DOHH2 (cell line): ENCODE measurements at regions not wholly inside any gene's neighbourhood (a gene's known extent, or its start where the extent isn't known, plus 50 kb on each side); places are given as distances from the start of the nearest gene placed in this dataset.

Experiments
- H3F3A ChIP-seq: fragments of 200-600 bp; sonication (generic), shearing (Covaris generic); 2 replicates; pipeline ENCODE4 v1.6.0; 2016; ENCODE audit warnings: antibody characterized with exemption, mild to moderate bottlenecking; ENCODE audit not compliant: control insufficient read depth, insufficient read depth
- H3K27ac ChIP-seq: fragments of 200-600 bp; sonication (generic); 2 replicates; pipeline ENCODE4 v1.5.1; 2014; ENCODE audit warnings: low read depth, mild to moderate bottlenecking, low read length, moderate library complexity
- H3K27me3 ChIP-seq: fragments of 200-600 bp; sonication (generic); 2 replicates; pipeline ENCODE4 v1.6.1; 2014; ENCODE audit warnings: mild to moderate bottlenecking, low read length, mixed read lengths; ENCODE audit not compliant: control insufficient read depth
- H3K36me3 ChIP-seq: fragments of 200-600 bp; sonication (generic); 2 replicates; pipeline ENCODE4 v1.6.1; 2014; ENCODE audit warnings: mild to moderate bottlenecking, low read length, moderate library complexity, mixed read lengths; ENCODE audit not compliant: control insufficient read depth
- H3K4me1 ChIP-seq: fragments of 200-600 bp; sonication (generic); 2 replicates; pipeline ENCODE4 v1.6.1; 2014; ENCODE audit warnings: mild to moderate bottlenecking, low read length, mixed read lengths; ENCODE audit not compliant: control insufficient read depth
- H3K4me2 ChIP-seq: fragments of 200-600 bp; sonication (generic); 2 replicates; pipeline ENCODE4 v1.6.0; 2014; ENCODE audit warnings: mild to moderate bottlenecking, low read length, moderate library complexity
- H3K4me3 ChIP-seq: fragments of 200-600 bp; sonication (generic); 2 replicates; pipeline ENCODE4 v1.5.1; 2014; ENCODE audit warnings: mild to moderate bottlenecking, low read length, mixed read lengths
- H3K79me2 ChIP-seq: fragments of 200-600 bp; sonication (generic); 2 replicates; pipeline ENCODE4 v1.6.1; 2014; ENCODE audit warnings: mild to moderate bottlenecking, low read length, mixed read lengths; ENCODE audit not compliant: control insufficient read depth
- H3K9me2 ChIP-seq: fragments of 200-600 bp; sonication (generic); replicated peaks from 2 replicates; pipeline ENCODE4 v1.6.1; 2014; ENCODE audit warnings: mild to moderate bottlenecking, low read length, mixed read lengths; ENCODE audit not compliant: control insufficient read depth
- H3K9me3 ChIP-seq: fragments of 200-600 bp; sonication (generic); 2 replicates; pipeline ENCODE4 v1.6.1; 2014; ENCODE audit warnings: antibody characterized with exemption, low read length, mixed read lengths; ENCODE audit not compliant: control insufficient read depth, insufficient read depth
- H4K20me1 ChIP-seq: fragments of 200-600 bp; sonication (generic); 2 replicates; pipeline ENCODE4 v1.6.0; 2014; ENCODE audit warnings: low read depth, mild to moderate bottlenecking, antibody characterized with exemption, low read length, moderate library complexity; ENCODE audit not compliant: control insufficient read depth, insufficient read depth
- EZH2phosphoT487 ChIP-seq: fragments of 200-600 bp; sonication (generic); IDR thresholded peaks from 2 replicates; pipeline ENCODE4 v1.6.1; 2017; ENCODE audit warnings: borderline replicate concordance, mild to moderate bottlenecking, antibody characterized with exemption, low read length, moderate library complexity, mixed read lengths
- TF ChIP-seq, protein P1 (sequence below): fragments of 200-600 bp; sonication (generic); IDR thresholded peaks from one replicate; pipeline ENCODE4 v1.5.1; 2014; ENCODE audit warnings: antibody characterized with exemption, mild to moderate bottlenecking, low read depth, low read length; ENCODE audit not compliant: poor library complexity, severe bottlenecking

DNA sequence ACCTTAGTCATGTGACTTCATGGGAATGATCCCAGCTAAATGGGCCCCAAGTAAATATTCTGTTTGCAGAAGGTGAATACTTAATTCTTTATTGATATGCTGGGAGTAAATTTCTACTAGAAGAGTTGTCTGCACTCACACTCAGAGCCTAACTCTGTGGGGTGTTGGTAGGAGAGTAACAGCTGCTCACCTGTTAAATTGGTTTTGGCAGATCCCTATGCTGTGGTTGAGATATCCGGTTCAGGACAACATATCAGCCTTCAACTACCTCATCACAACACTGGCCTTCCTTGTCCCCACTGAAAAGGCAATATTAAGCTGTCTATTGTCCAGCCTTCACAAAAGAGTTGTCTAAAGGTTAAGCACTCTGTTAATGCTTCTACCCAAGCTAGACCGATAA lies 738.3 kb downstream of the INHBA start:
- Histone ChIP-seq H3K4me1 (peaks cover 48% of the 10 kb centered on the region), H3K4me3 (peak overlapping the region; percentile 33), H3K4me2 (peak overlapping the region; percentile 47), H3K79me2 (no peaks in the 10 kb centered on the region), H3F3A (peaks cover 7% of the 10 kb centered on the region; the same call in 1 of the 2 replicates), H4K20me1 (no peaks in the 10 kb centered on the region), H3K9me2 (no peaks in the 10 kb centered on the region), H3K9me3 (peaks cover 39% of the 10 kb centered on the region; the same call in 1 of the 2 replicates), H3K36me3 (peaks cover 10% of the 10 kb centered on the region; the same call in 1 of the 2 replicates), H3K27me3 (no peaks in the 10 kb centered on the region), H3K27ac (peak overlapping the region; percentile 56)
- TF ChIP-seq EZH2phosphoT487: no peak
- TF ChIP-seq, protein P1, sequence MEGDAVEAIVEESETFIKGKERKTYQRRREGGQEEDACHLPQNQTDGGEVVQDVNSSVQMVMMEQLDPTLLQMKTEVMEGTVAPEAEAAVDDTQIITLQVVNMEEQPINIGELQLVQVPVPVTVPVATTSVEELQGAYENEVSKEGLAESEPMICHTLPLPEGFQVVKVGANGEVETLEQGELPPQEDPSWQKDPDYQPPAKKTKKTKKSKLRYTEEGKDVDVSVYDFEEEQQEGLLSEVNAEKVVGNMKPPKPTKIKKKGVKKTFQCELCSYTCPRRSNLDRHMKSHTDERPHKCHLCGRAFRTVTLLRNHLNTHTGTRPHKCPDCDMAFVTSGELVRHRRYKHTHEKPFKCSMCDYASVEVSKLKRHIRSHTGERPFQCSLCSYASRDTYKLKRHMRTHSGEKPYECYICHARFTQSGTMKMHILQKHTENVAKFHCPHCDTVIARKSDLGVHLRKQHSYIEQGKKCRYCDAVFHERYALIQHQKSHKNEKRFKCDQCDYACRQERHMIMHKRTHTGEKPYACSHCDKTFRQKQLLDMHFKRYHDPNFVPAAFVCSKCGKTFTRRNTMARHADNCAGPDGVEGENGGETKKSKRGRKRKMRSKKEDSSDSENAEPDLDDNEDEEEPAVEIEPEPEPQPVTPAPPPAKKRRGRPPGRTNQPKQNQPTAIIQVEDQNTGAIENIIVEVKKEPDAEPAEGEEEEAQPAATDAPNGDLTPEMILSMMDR: no peak

DNA sequence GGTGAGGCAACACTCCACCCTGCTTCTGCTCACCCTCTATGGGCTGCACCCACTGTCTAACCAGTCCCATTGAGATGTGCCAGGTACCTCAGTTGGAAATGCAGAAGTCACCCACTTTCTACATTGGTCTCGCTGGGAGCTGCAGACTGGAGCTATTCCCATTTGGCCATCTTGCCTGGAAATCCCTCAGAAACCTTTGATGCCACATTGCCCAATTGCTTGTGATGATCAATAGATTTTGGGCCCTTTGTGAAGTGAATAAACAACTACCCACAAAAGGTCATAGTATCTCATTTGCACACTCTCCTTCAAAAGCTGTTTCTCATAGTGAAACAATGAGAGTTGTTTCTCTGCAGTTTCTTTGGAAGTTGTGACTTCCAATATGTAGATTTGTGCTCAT lies 742.9 kb downstream of the INHBA start:
- no peak overlapping the region for H3K4me2 ChIP-seq
- no peaks in the 10 kb centered on the region for H3F3A ChIP-seq
- H3K9me2 ChIP-seq: no peaks in the 10 kb centered on the region
- H4K20me1 ChIP-seq: no peaks in the 10 kb centered on the region
- no peaks in the 10 kb centered on the region; the same call in 1 of the 2 replicates for H3K36me3 ChIP-seq
- H3K79me2 ChIP-seq: no peaks in the 10 kb centered on the region
- no peaks in the 10 kb centered on the region for H3K27me3 ChIP-seq
- no peak overlapping the region for H3K4me3 ChIP-seq
- no peak for TF ChIP-seq EZH2phosphoT487
- TF ChIP-seq, protein P1: no peak
- H3K27ac ChIP-seq: no peak overlapping the region
- H3K4me1 ChIP-seq: peaks cover 15% of the 10 kb centered on the region
- H3K9me3 ChIP-seq: peaks cover 24% of the 10 kb centered on the region; the same call in 1 of the 2 replicates

- H3K27me3 ChIP-seq: no peaks in the 10 kb centered on the region
- no peak overlapping the region for H3K27ac ChIP-seq
- H3K4me1 ChIP-seq: no peaks in the 10 kb centered on the region
- H3K36me3 ChIP-seq: no peaks in the 10 kb centered on the region
- H3F3A ChIP-seq: no peaks in the 10 kb centered on the region
- peaks cover 31% of the 10 kb centered on the region for H3K9me3 ChIP-seq
- H4K20me1 ChIP-seq: no peaks in the 10 kb centered on the region
- no peak overlapping the region for H3K4me2 ChIP-seq
- TF ChIP-seq, protein P1: no peak
- no peak for TF ChIP-seq EZH2phosphoT487
- no peak overlapping the region for H3K4me3 ChIP-seq
- H3K9me2 ChIP-seq: no peaks in the 10 kb centered on the region
- no peaks in the 10 kb centered on the region for H3K79me2 ChIP-seq
Observed at GRCh38 chr7:40948239-40948638, 754.7 kb downstream of the INHBA start.
